Stomach (tissue), 8 donors: ENCODE measurements at regions not wholly inside any gene's neighbourhood (a gene's known extent, or its start where the extent isn't known, plus 50 kb on each side); places are given as distances from the start of the nearest gene placed in this dataset.
A peak's percentile ranks its signal among the peaks of the same experiment; 100 is the strongest.

ENCODE experiments used
- DNase-seq, 2 donors: peaks; one replicate each; pipeline versions ENCODE4 v3.0.0 to v3.0.0-alpha.2; 2013 to 2019
- H3K27ac ChIP-seq, 5 donors: fragments of 200-600 bp in 4 of 5; sonication (generic) in 4 of 5; one replicate each; pipeline ENCODE4 v1.5.1; 2013 to 2019; ENCODE audit warnings: mild to moderate bottlenecking in 1 of 5, moderate library complexity in 1 of 5
- H3K27me3 ChIP-seq, 3 donors: fragments of 200-600 bp; sonication (generic); one replicate each; pipeline ENCODE4 v1.5.1; 2017 to 2019; ENCODE audit warnings: mixed run types in 1 of 3
- H3K36me3 ChIP-seq, 4 donors: fragments of 200-600 bp; sonication (generic); 1 replicate in 3 of 4; 2 replicates in 1 of 4; pipeline ENCODE4 v1.5.1; 2016 to 2019
- H3K4me1 ChIP-seq, 4 donors: fragments of 200-600 bp; sonication (generic); one replicate each; pipeline ENCODE4 v1.5.1; 2016 to 2019
- H3K4me3 ChIP-seq, 4 donors: fragments of 200-600 bp; sonication (generic) in 3 of 4; one replicate each; pipeline ENCODE4 v1.5.1; 2016 to 2019; ENCODE audit warnings: mild to moderate bottlenecking in 1 of 4
- H3K9me3 ChIP-seq, 4 donors: fragments of 200-600 bp; sonication (generic); one replicate each; pipeline ENCODE4 v1.5.1; 2016 to 2019
- EP300 ChIP-seq: sonication (generic); formaldehyde crosslinking; IDR thresholded peaks from one replicate; pipeline ENCODE4 v1.6.1; 2017; ENCODE audit warnings: antibody characterized with exemption
- POLR2A ChIP-seq, 4 donors: fragments of 450-650 bp; IDR thresholded peaks; one replicate each; pipeline ENCODE4 v1.6.1; 2016; ENCODE audit warnings: antibody characterized with exemption in 4 of 4, control low read depth in 2 of 4, mild to moderate bottlenecking in 1 of 4, moderate library complexity in 1 of 4
- POLR2AphosphoS5 ChIP-seq, 3 donors: sonication (generic); formaldehyde crosslinking; IDR thresholded peaks; one replicate each; pipeline ENCODE4 v1.6.1; 2016; ENCODE audit warnings: antibody characterized with exemption in 3 of 3
- WGBS, 5 donors: extraction: QIAGEN DNeasy Blood & Tissue Kit in 3 of 5; methylation state at CpG; one replicate each; pipeline versions ENCODE4 v1.1.5 to v1.1.7; 2013 to 2018; 5-methylcytosine and 5-hydroxymethylcytosine counted together
- intact Hi-C: fragments of 100-400 bp; cut with DNase I; formaldehyde crosslinking; loops from one replicate; pipeline ENCODE4 v1.15.1; 2023; ENCODE audit warnings: low total_unique reads
- TF ChIP-seq, protein P1 (sequence below), 7 experiments: fragments of 450-650 bp in 4 of 7; fragments of 200-600 bp in 3 of 7; sonication (generic) in 3 of 7; IDR thresholded peaks; one replicate each; pipeline ENCODE4 v1.5.1; 2016 to 2019; ENCODE audit warnings: antibody characterized with exemption in 7 of 7, control low read depth in 2 of 7, mild to moderate bottlenecking in 1 of 7
- donor health status: healthy with polysubstance abuse.
- donor health status: Bipolar disorder and iron deficiency.
- donor health status: healthy.

DNA sequence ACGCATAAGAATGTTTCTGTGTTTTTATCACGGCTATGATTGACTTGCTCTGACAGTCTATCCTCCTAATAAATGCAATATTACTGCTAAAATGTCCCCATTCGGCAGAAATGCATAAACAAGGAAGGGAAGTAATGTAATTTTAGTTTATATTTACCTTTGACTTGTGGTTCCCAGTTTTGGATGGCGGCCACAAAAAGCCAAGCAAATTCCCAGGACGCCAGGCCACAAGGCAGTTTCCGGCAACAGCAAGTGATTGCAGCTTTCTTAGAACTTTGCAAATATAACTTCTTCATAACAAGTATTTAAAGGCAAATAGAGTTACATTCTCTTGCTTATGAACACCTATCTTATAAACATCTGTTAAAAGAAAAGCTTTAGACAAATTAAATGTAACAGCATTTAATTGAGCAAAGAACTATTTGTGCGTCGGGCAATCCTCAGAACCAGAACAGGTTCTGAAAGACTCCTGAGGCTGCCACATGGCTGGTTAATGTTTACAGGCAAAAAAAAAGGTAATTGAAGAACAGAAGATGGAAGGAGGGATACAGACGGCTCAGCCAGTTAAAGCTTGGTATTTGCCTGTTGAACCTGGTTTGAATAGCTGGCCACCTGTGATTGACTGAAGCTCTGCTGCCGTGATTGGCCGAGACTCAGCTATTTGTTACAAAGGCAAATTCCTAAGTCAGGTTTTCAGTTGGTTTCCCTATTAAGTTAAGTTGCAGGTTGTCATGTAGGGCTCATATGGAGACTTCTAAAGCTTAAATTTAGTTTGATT lies 80.8 kb downstream of the C21orf91 start:
- no peak for TF ChIP-seq POLR2AphosphoS5 (IDR thresholded peaks at IDR 0.05)
- TF ChIP-seq, protein P1, sequence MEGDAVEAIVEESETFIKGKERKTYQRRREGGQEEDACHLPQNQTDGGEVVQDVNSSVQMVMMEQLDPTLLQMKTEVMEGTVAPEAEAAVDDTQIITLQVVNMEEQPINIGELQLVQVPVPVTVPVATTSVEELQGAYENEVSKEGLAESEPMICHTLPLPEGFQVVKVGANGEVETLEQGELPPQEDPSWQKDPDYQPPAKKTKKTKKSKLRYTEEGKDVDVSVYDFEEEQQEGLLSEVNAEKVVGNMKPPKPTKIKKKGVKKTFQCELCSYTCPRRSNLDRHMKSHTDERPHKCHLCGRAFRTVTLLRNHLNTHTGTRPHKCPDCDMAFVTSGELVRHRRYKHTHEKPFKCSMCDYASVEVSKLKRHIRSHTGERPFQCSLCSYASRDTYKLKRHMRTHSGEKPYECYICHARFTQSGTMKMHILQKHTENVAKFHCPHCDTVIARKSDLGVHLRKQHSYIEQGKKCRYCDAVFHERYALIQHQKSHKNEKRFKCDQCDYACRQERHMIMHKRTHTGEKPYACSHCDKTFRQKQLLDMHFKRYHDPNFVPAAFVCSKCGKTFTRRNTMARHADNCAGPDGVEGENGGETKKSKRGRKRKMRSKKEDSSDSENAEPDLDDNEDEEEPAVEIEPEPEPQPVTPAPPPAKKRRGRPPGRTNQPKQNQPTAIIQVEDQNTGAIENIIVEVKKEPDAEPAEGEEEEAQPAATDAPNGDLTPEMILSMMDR (IDR thresholded peaks at IDR 0.05): no peak
- no peak for TF ChIP-seq EP300
- TF ChIP-seq POLR2A (IDR thresholded peaks at IDR 0.05): no peak
- Histone ChIP-seq H3K27me3 (no peaks in the 10 kb centered on the region), H3K27ac (peak overlapping the region in 1 of 5 donors; percentile 45), H3K9me3 (no peaks in the 10 kb centered on the region), H3K4me1 (peaks cover 0 to 5% (median 0%) of the 10 kb centered on the region in 4 donors), H3K36me3 (no peaks in the 10 kb centered on the region), H3K4me3 (peak overlapping the region in 1 of 4 donors; percentile 22)
- WGBS, 5 donors: 40 to 69% (median 59%) methylated on average over 11 of the region's 11 CpGs
- peak in 1 of 2 donors; percentile 51 for DNase-seq
- intact Hi-C loops: no loop called here

- no peaks in the 10 kb centered on the region for H3K36me3 ChIP-seq
- intact Hi-C loops: no loop called here
- peaks cover 0 to 5% (median 0%) of the 10 kb centered on the region in 4 donors for H3K4me1 ChIP-seq
- H3K27me3 ChIP-seq: no peaks in the 10 kb centered on the region
- WGBS, 5 donors: 75 to 80% (median 78%) methylated on average over 5 of the region's 5 CpGs
- H3K27ac ChIP-seq: no peak overlapping the region
- TF ChIP-seq POLR2A (IDR thresholded peaks at IDR 0.05) (no peak), EP300 (no peak), POLR2AphosphoS5 (IDR thresholded peaks at IDR 0.05) (no peak)
- TF ChIP-seq, protein P1 (IDR thresholded peaks at IDR 0.05): no peak
- DNase-seq: no peak
- no peaks in the 10 kb centered on the region for H3K9me3 ChIP-seq
- no peak overlapping the region for H3K4me3 ChIP-seq
Measured at GRCh38 chr21:17736072-17736471, 83.1 kb downstream of the C21orf91 start.

DNA sequence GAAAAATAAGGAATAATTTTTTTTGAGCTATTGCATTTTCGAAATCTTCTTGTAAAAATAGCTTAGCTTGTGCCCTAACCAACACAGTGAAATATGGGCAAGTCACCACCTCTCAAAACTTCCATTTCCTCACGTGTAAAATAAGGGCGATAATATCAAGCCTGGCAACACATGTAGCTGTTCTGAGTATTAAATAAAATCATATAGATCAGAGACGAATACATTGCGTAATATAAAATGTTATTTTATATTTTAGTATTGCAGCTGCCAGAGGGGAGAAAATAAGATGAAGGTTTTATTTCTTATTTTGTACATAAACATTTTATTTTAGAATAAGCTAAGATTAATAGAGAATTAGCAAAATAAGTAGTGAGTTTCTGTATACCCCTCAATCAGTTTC lies 85.9 kb downstream of the C21orf91 start:
- H3K9me3 ChIP-seq: no peaks in the 10 kb centered on the region
- H3K4me3 ChIP-seq: no peak overlapping the region
- intact Hi-C loops: no loop called here
- DNase-seq: no peak
- WGBS, 5 donors: 88 to 94% (median 88%) methylated on average over 5 of the region's 5 CpGs
- H3K27ac ChIP-seq: no peak overlapping the region
- H3K4me1 ChIP-seq: peaks cover 0 to 4% (median 0%) of the 10 kb centered on the region in 4 donors
- no peak for TF ChIP-seq POLR2A (IDR thresholded peaks at IDR 0.05)
- TF ChIP-seq, protein P1 (IDR thresholded peaks at IDR 0.05): no peak
- H3K27me3 ChIP-seq: no peaks in the 10 kb centered on the region
- no peaks in the 10 kb centered on the region for H3K36me3 ChIP-seq

DNA sequence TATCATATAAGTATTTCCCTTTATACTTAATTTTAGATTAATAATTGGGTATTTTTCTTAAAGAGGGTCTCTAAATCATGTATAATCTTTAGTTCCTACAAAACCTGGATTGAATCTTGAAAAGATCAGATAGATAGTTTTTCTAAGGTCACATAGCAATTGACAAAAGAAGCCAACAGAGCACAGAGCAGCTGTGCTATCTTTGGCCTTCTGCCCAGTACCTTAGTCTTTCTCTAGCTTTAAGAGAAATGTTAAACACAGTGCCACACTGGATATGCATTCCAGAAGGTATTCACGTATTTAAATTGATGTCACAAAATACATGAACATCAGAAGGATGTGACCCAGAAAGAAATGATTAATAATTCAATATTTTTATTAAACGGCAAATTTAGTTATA lies 86.8 kb downstream of the C21orf91 start:
- TF ChIP-seq POLR2AphosphoS5 (IDR thresholded peaks at IDR 0.05) (no peak), EP300 (no peak), POLR2A (IDR thresholded peaks at IDR 0.05) (no peak)
- TF ChIP-seq, protein P1 (IDR thresholded peaks at IDR 0.05): no peak
- no peak overlapping the region for H3K27ac ChIP-seq
- intact Hi-C loops: no loop called here
- no peaks in the 10 kb centered on the region for H3K36me3 ChIP-seq
- H3K4me3 ChIP-seq: no peak overlapping the region
- H3K4me1 ChIP-seq: no peaks in the 10 kb centered on the region
- 70 to 82% (median 73%) methylated on average over 2 of the region's 2 CpGs for WGBS, 5 donors
- no peaks in the 10 kb centered on the region for H3K9me3 ChIP-seq
- H3K27me3 ChIP-seq: no peaks in the 10 kb centered on the region
- DNase-seq: peak in 1 of 2 donors; percentile 43
